Body of pancreas (tissue), 4 donors: ENCODE measurements at regions not wholly inside any gene's neighbourhood (a gene's known extent, or its start where the extent isn't known, plus 50 kb on each side); places are given as distances from the start of the nearest gene placed in this dataset.

ENCODE experiments used
- CTCF ChIP-seq, 7 experiments: fragments of 450-650 bp in 4 of 7; fragments of 200-600 bp in 3 of 7; sonication (generic) in 3 of 7; IDR thresholded peaks; one replicate each; pipeline ENCODE4 v1.5.1; 2016 to 2019; ENCODE audit warnings: antibody characterized with exemption in 7 of 7
- POLR2A ChIP-seq, 3 donors: fragments of 450-650 bp; IDR thresholded peaks; one replicate each; pipeline ENCODE4 v1.6.1; 2016; ENCODE audit warnings: antibody characterized with exemption in 3 of 3, mild to moderate bottlenecking in 2 of 3

GRCh38 chr3:70824078-70824477 is 511.6 kb upstream of the MDFIC2 start:
- TF ChIP-seq POLR2A (IDR thresholded peaks at IDR 0.05): no peak
- no peak for TF ChIP-seq CTCF (IDR thresholded peaks at IDR 0.05)
